Activated T-helper 17 cell treated with anti-CD3 and anti-CD28 coated beads, Interleukin-2, amount 50 U/mL, for 72 hours (primary cell): ENCODE measurements at regions not wholly inside any gene's neighbourhood (a gene's known extent, or its start where the extent isn't known, plus 50 kb on each side); places are given as distances from the start of the nearest gene placed in this dataset.

Source experiments
- ATAC-seq: fragments of 150-1000 bp; cut with Tn5 transposase; replicated peaks from 2 replicates; pipeline ENCODE4 v1.10.0; 2021; ENCODE audit warnings: mild to moderate bottlenecking, moderate library complexity
- H3K27ac Mint-ChIP-seq: one replicate; pipeline ENCODE4 v1.8.0; 2022; ENCODE audit warnings: mixed read lengths
- H3K27me3 Mint-ChIP-seq: one replicate; pipeline ENCODE4 v1.8.0; 2022; ENCODE audit warnings: mixed read lengths
- H3K36me3 Mint-ChIP-seq: one replicate; pipeline ENCODE4 v1.8.0; 2022; ENCODE audit warnings: low read depth, mild to moderate bottlenecking, mixed read lengths
- H3K4me1 Mint-ChIP-seq: one replicate; pipeline ENCODE4 v1.8.0; 2022; ENCODE audit warnings: mixed read lengths
- H3K4me3 Mint-ChIP-seq: one replicate; pipeline ENCODE4 v1.8.0; 2022; ENCODE audit warnings: mild to moderate bottlenecking, mixed read lengths
- H3K9me3 Mint-ChIP-seq: one replicate; pipeline ENCODE4 v1.8.0; 2022; ENCODE audit warnings: mixed read lengths

GRCh38 chr19:30305346-30306060, 66.7 kb upstream of the ZNF536 start:
- no peaks in the 10 kb centered on the region for H3K4me1 Mint-ChIP-seq
- H3K27me3 Mint-ChIP-seq, result no peaks in the 10 kb centered on the region
- ATAC-seq, result no peak
- peaks cover 4% of the 10 kb centered on the region for H3K9me3 Mint-ChIP-seq
- no peaks in the 10 kb centered on the region for H3K36me3 Mint-ChIP-seq
- H3K27ac Mint-ChIP-seq, result no peak overlapping the region
- no peak overlapping the region for H3K4me3 Mint-ChIP-seq

- no peak for ATAC-seq
- no peak overlapping the region for H3K27ac Mint-ChIP-seq
- no peaks in the 10 kb centered on the region for H3K36me3 Mint-ChIP-seq
- no peaks in the 10 kb centered on the region for H3K4me1 Mint-ChIP-seq
- no peaks in the 10 kb centered on the region for H3K27me3 Mint-ChIP-seq
- H3K4me3 Mint-ChIP-seq, result no peak overlapping the region
- H3K9me3 Mint-ChIP-seq, result peaks cover 4% of the 10 kb centered on the region
These were observed 64.8 kb upstream of the ZNF536 start for GRCh38 chr19:30307191-30307974.

- H3K36me3 Mint-ChIP-seq, result no peaks in the 10 kb centered on the region
- H3K27me3 Mint-ChIP-seq, result no peaks in the 10 kb centered on the region
- no peak for ATAC-seq
- no peak overlapping the region for H3K4me3 Mint-ChIP-seq
- H3K27ac Mint-ChIP-seq, result no peak overlapping the region
- H3K9me3 Mint-ChIP-seq, result peaks cover 4% of the 10 kb centered on the region
- H3K4me1 Mint-ChIP-seq, result no peaks in the 10 kb centered on the region
These were observed 63.0 kb upstream of the ZNF536 start for GRCh38 chr19:30309176-30309575.

GRCh38 chr19:30309905-30310601, 62.1 kb upstream of the ZNF536 start:
- H3K27me3 Mint-ChIP-seq, result no peaks in the 10 kb centered on the region
- H3K4me1 Mint-ChIP-seq, result no peaks in the 10 kb centered on the region
- no peak overlapping the region for H3K27ac Mint-ChIP-seq
- H3K36me3 Mint-ChIP-seq, result no peaks in the 10 kb centered on the region
- ATAC-seq, result no peak
- H3K4me3 Mint-ChIP-seq, result no peak overlapping the region
- H3K9me3 Mint-ChIP-seq, result peaks cover 6% of the 10 kb centered on the region

- H3K27me3 Mint-ChIP-seq, result no peaks in the 10 kb centered on the region
- no peak for ATAC-seq
- no peak overlapping the region for H3K4me3 Mint-ChIP-seq
- no peaks in the 10 kb centered on the region for H3K36me3 Mint-ChIP-seq
- no peaks in the 10 kb centered on the region for H3K4me1 Mint-ChIP-seq
- H3K9me3 Mint-ChIP-seq, result peaks cover 7% of the 10 kb centered on the region
- H3K27ac Mint-ChIP-seq, result no peak overlapping the region
These were observed 61.5 kb upstream of the ZNF536 start for GRCh38 chr19:30310602-30311263.

- Mint-ChIP-seq H3K4me3 (no peak overlapping the region), H3K27ac (no peak overlapping the region), H3K27me3 (no peaks in the 10 kb centered on the region), H3K36me3 (no peaks in the 10 kb centered on the region), H3K9me3 (peaks cover 7% of the 10 kb centered on the region), H3K4me1 (no peaks in the 10 kb centered on the region)
- no peak for ATAC-seq
These were observed 60.3 kb upstream of the ZNF536 start for GRCh38 chr19:30311911-30312310.

GRCh38 chr19:30312582-30313352, 59.4 kb upstream of the ZNF536 start:
- no peak for ATAC-seq
- Mint-ChIP-seq H3K4me3 (no peak overlapping the region), H3K27me3 (no peaks in the 10 kb centered on the region), H3K9me3 (peaks cover 7% of the 10 kb centered on the region), H3K4me1 (no peaks in the 10 kb centered on the region), H3K27ac (no peak overlapping the region), H3K36me3 (no peaks in the 10 kb centered on the region)

GRCh38 chr19:30313353-30313750, 58.8 kb upstream of the ZNF536 start:
- H3K27ac Mint-ChIP-seq, result no peak overlapping the region
- no peak for ATAC-seq
- H3K27me3 Mint-ChIP-seq, result no peaks in the 10 kb centered on the region
- H3K4me3 Mint-ChIP-seq, result no peak overlapping the region
- peaks cover 4% of the 10 kb centered on the region for H3K9me3 Mint-ChIP-seq
- H3K36me3 Mint-ChIP-seq, result no peaks in the 10 kb centered on the region
- H3K4me1 Mint-ChIP-seq, result no peaks in the 10 kb centered on the region

GRCh38 chr19:30314056-30314804, 58.0 kb upstream of the ZNF536 start:
- Mint-ChIP-seq H3K4me1 (no peaks in the 10 kb centered on the region), H3K27me3 (no peaks in the 10 kb centered on the region), H3K36me3 (no peaks in the 10 kb centered on the region), H3K9me3 (peaks cover 4% of the 10 kb centered on the region), H3K27ac (no peak overlapping the region), H3K4me3 (no peak overlapping the region)
- no peak for ATAC-seq

GRCh38 chr19:30314805-30315155, 57.4 kb upstream of the ZNF536 start:
- Mint-ChIP-seq H3K4me3 (no peak overlapping the region), H3K9me3 (peaks cover 4% of the 10 kb centered on the region), H3K27me3 (no peaks in the 10 kb centered on the region), H3K27ac (no peak overlapping the region), H3K4me1 (no peaks in the 10 kb centered on the region), H3K36me3 (no peaks in the 10 kb centered on the region)
- no peak for ATAC-seq

- no peak for ATAC-seq
- Mint-ChIP-seq H3K4me1 (no peaks in the 10 kb centered on the region), H3K4me3 (no peak overlapping the region), H3K36me3 (no peaks in the 10 kb centered on the region), H3K9me3 (peaks cover 4% of the 10 kb centered on the region), H3K27ac (no peak overlapping the region), H3K27me3 (no peaks in the 10 kb centered on the region)
These were observed 57.0 kb upstream of the ZNF536 start for GRCh38 chr19:30315159-30315558.

GRCh38 chr19:30316000-30316491, 56.1 kb upstream of the ZNF536 start:
- H3K27me3 Mint-ChIP-seq, result no peaks in the 10 kb centered on the region
- no peaks in the 10 kb centered on the region for H3K36me3 Mint-ChIP-seq
- H3K27ac Mint-ChIP-seq, result no peak overlapping the region
- H3K4me3 Mint-ChIP-seq, result no peak overlapping the region
- H3K4me1 Mint-ChIP-seq, result no peaks in the 10 kb centered on the region
- no peak for ATAC-seq
- H3K9me3 Mint-ChIP-seq, result peaks cover 4% of the 10 kb centered on the region

GRCh38 chr19:30316560-30317106, 55.6 kb upstream of the ZNF536 start:
- H3K27ac Mint-ChIP-seq, result no peak overlapping the region
- H3K36me3 Mint-ChIP-seq, result no peaks in the 10 kb centered on the region
- H3K9me3 Mint-ChIP-seq, result peaks cover 4% of the 10 kb centered on the region
- H3K4me1 Mint-ChIP-seq, result no peaks in the 10 kb centered on the region
- no peak overlapping the region for H3K4me3 Mint-ChIP-seq
- no peak for ATAC-seq
- H3K27me3 Mint-ChIP-seq, result no peaks in the 10 kb centered on the region
